Loucy (cell line): ENCODE measurements at regions not wholly inside any gene's neighbourhood (a gene's known extent, or its start where the extent isn't known, plus 50 kb on each side); places are given as distances from the start of the nearest gene placed in this dataset.

Experiments
- H2AFZ ChIP-seq: fragments of 200-600 bp; sonication (generic); 2 replicates; pipeline ENCODE4 v1.6.0; 2016; ENCODE audit warnings: antibody characterized with exemption, mild to moderate bottlenecking, low read length, moderate library complexity
- H3F3A ChIP-seq: fragments of 200-600 bp; 2 replicates; pipeline ENCODE4 v1.6.0; 2016; ENCODE audit warnings: antibody characterized with exemption, low read depth, mild to moderate bottlenecking
- H3K27me3 ChIP-seq: fragments of 200-600 bp; sonication (generic); 2 replicates; pipeline ENCODE4 v1.6.1; 2014; ENCODE audit warnings: low read length, mild to moderate bottlenecking; ENCODE audit not compliant: insufficient read depth, poor library complexity, severe bottlenecking
- H3K36me3 ChIP-seq: fragments of 200-600 bp; sonication (generic); 2 replicates; pipeline ENCODE4 v1.6.1; 2016; ENCODE audit warnings: low read length; ENCODE audit not compliant: insufficient read depth
- H3K4me1 ChIP-seq: fragments of 200-600 bp; sonication (generic); 2 replicates; pipeline ENCODE4 v1.5.1; 2014; ENCODE audit warnings: low read length, mild to moderate bottlenecking; ENCODE audit not compliant: insufficient read depth, poor library complexity, severe bottlenecking
- H3K4me2 ChIP-seq: fragments of 200-600 bp; sonication (generic); 2 replicates; pipeline ENCODE4 v1.6.0; 2014; ENCODE audit warnings: antibody characterized with exemption, low read length, low read depth, mild to moderate bottlenecking; ENCODE audit not compliant: poor library complexity, severe bottlenecking
- H3K4me3 ChIP-seq: fragments of 200-600 bp; sonication (generic); 2 replicates; pipeline ENCODE4 v1.5.1; 2014; ENCODE audit warnings: low read length, mild to moderate bottlenecking, mixed read lengths; ENCODE audit not compliant: poor library complexity, severe bottlenecking
- H3K79me2 ChIP-seq: fragments of 200-600 bp; sonication (generic); 2 replicates; pipeline ENCODE4 v1.6.1; 2014; ENCODE audit warnings: low read length; ENCODE audit not compliant: insufficient read depth
- H3K9ac ChIP-seq: fragments of 200-600 bp; sonication (generic); 2 replicates; pipeline ENCODE4 v1.6.0; 2014; ENCODE audit warnings: mild to moderate bottlenecking, low read depth, low read length, moderate library complexity; ENCODE audit not compliant: poor library complexity, severe bottlenecking
- H3K9me2 ChIP-seq: fragments of 200-600 bp; sonication (generic); replicated peaks from 2 replicates; pipeline ENCODE4 v1.6.1; 2016; ENCODE audit warnings: low read depth, low read length, mixed read lengths
- H3K9me3 ChIP-seq: fragments of 200-600 bp; sonication (generic); 2 replicates; pipeline ENCODE4 v1.6.1; 2014; ENCODE audit warnings: mild to moderate bottlenecking, antibody characterized with exemption, low read length, low read depth; ENCODE audit not compliant: insufficient read depth
- H4K20me1 ChIP-seq: fragments of 200-600 bp; sonication (generic); 2 replicates; pipeline ENCODE4 v1.6.0; 2014; ENCODE audit warnings: antibody characterized with exemption, low read length, mild to moderate bottlenecking; ENCODE audit not compliant: insufficient read depth, poor library complexity, severe bottlenecking
- CTCF ChIP-seq: fragments of 200-600 bp; sonication (generic); conservative IDR thresholded peaks from 2 replicates; pipeline ENCODE4 v1.5.1; 2014; ENCODE audit warnings: mild to moderate bottlenecking, antibody characterized with exemption, low read length
- EZH2phosphoT487 ChIP-seq: fragments of 200-600 bp; IDR thresholded peaks from 2 replicates; pipeline ENCODE4 v1.6.1; 2018; ENCODE audit warnings: antibody characterized with exemption, mild to moderate bottlenecking, moderate library complexity, borderline replicate concordance

- no peaks in the 10 kb centered on the region for H3K79me2 ChIP-seq
- no peak overlapping the region for H3K9ac ChIP-seq
- no peak overlapping the region for H3K4me2 ChIP-seq
- no peaks in the 10 kb centered on the region for H3K9me3 ChIP-seq
- H3K9me2 ChIP-seq: no peaks in the 10 kb centered on the region
- no peaks in the 10 kb centered on the region for H3K4me1 ChIP-seq
- no peaks in the 10 kb centered on the region for H3F3A ChIP-seq
- H4K20me1 ChIP-seq: no peaks in the 10 kb centered on the region
- no peak overlapping the region for H2AFZ ChIP-seq
- H3K36me3 ChIP-seq: no peaks in the 10 kb centered on the region
- TF ChIP-seq CTCF: peak; percentile 62
- TF ChIP-seq EZH2phosphoT487: no peak
- H3K4me3 ChIP-seq: no peak overlapping the region
- H3K27me3 ChIP-seq: no peaks in the 10 kb centered on the region
These were observed 522.6 kb upstream of the SEMA6D start for GRCh38 chr15:47194718-47195117.

GRCh38 chr15:47196048-47196447 is 521.3 kb upstream of the SEMA6D start:
- Histone ChIP-seq H3K79me2 (no peaks in the 10 kb centered on the region), H3K36me3 (no peaks in the 10 kb centered on the region), H3K4me3 (no peak overlapping the region), H3F3A (no peaks in the 10 kb centered on the region), H3K4me2 (no peak overlapping the region), H3K4me1 (no peaks in the 10 kb centered on the region), H3K9ac (no peak overlapping the region), H3K27me3 (no peaks in the 10 kb centered on the region), H4K20me1 (no peaks in the 10 kb centered on the region), H3K9me3 (no peaks in the 10 kb centered on the region), H2AFZ (no peak overlapping the region), H3K9me2 (no peaks in the 10 kb centered on the region)
- TF ChIP-seq EZH2phosphoT487 (no peak), CTCF (peak; percentile 90)

GRCh38 chr15:47203993-47204392 is 513.3 kb upstream of the SEMA6D start:
- Histone ChIP-seq H3K9me3 (no peaks in the 10 kb centered on the region), H3F3A (no peaks in the 10 kb centered on the region), H2AFZ (no peak overlapping the region), H3K9ac (no peak overlapping the region), H3K79me2 (no peaks in the 10 kb centered on the region), H4K20me1 (no peaks in the 10 kb centered on the region), H3K9me2 (no peaks in the 10 kb centered on the region), H3K27me3 (no peaks in the 10 kb centered on the region), H3K4me1 (no peaks in the 10 kb centered on the region), H3K4me2 (no peak overlapping the region), H3K4me3 (no peak overlapping the region), H3K36me3 (no peaks in the 10 kb centered on the region)
- no peak for TF ChIP-seq CTCF
- no peak for TF ChIP-seq EZH2phosphoT487
